Keratinocyte (primary cell): ENCODE measurements at regions not wholly inside any gene's neighbourhood (a gene's known extent, or its start where the extent isn't known, plus 50 kb on each side); places are given as distances from the start of the nearest gene placed in this dataset.

ENCODE experiments used
- DNase-seq: peaks from one replicate; pipeline ENCODE4 v3.0.0-alpha.2; 2011; ENCODE audit warnings: low read depth, missing footprints, low spot score
- FAIRE-seq: peaks from 2 replicates; lab custom pipeline; 2011; peaks lifted over from hg19 to GRCh38; lab: Jason Lieb, UNC
- H2AFZ ChIP-seq: 2 replicates; pipeline ENCODE4 v1.6.0; 2012; ENCODE audit warnings: low read length, control low read depth, inconsistent platforms; ENCODE audit not compliant: control insufficient read depth
- H3K27ac ChIP-seq: 2 replicates; pipeline ENCODE4 v1.5.1; 2011; ENCODE audit warnings: low read length; ENCODE audit not compliant: control insufficient read depth, insufficient read depth
- H3K27me3 ChIP-seq: 3 replicates; pipeline ENCODE4 v1.6.0; 2011; ENCODE audit warnings: low read length; ENCODE audit not compliant: control insufficient read depth, insufficient read depth; ENCODE audit errors: extremely low read depth
- H3K36me3 ChIP-seq, 2 experiments: 2 replicates in 1 of 2; 3 replicates in 1 of 2; pipeline ENCODE4 v1.5.1; 2011; ENCODE audit warnings: low read length in 2 of 2, mild to moderate bottlenecking in 1 of 2; ENCODE audit not compliant: control insufficient read depth in 2 of 2, insufficient read depth in 2 of 2; ENCODE audit errors: extremely low read depth in 1 of 2
- H3K4me1 ChIP-seq: 3 replicates; pipeline ENCODE4 v1.5.1; 2011; ENCODE audit warnings: low read length; ENCODE audit not compliant: control insufficient read depth, insufficient read depth; ENCODE audit errors: extremely low read depth
- H3K4me2 ChIP-seq: 3 replicates; pipeline ENCODE4 v1.6.0; 2011; ENCODE audit warnings: low read depth, low read length; ENCODE audit not compliant: control insufficient read depth, insufficient read depth; ENCODE audit errors: extremely low read depth
- H3K4me3 ChIP-seq, 3 experiments: fragments of 200-600 bp in 1 of 3; sonication (generic) in 1 of 3; 2 replicates in 2 of 3; 3 replicates in 1 of 3; pipeline ENCODE4 v1.5.1; 2011 to 2016; ENCODE audit warnings: low read length in 3 of 3, mild to moderate bottlenecking in 3 of 3, control low read depth in 2 of 3, inconsistent platforms in 1 of 3, low read depth in 1 of 3, mixed read lengths in 1 of 3, mixed run types in 1 of 3, moderate library complexity in 1 of 3; ENCODE audit not compliant: control insufficient read depth in 2 of 3, insufficient read depth in 2 of 3; ENCODE audit errors: extremely low read depth in 1 of 3
- H3K79me2 ChIP-seq: 2 replicates; pipeline ENCODE4 v1.6.0; 2012; ENCODE audit warnings: low read length; ENCODE audit not compliant: control insufficient read depth, insufficient read depth
- H3K9ac ChIP-seq: 3 replicates; pipeline ENCODE4 v1.6.0; 2011; ENCODE audit warnings: low read length; ENCODE audit not compliant: control insufficient read depth, insufficient read depth; ENCODE audit errors: extremely low read depth
- H3K9me1 ChIP-seq: 3 replicates; pipeline ENCODE4 v1.6.0; 2011; ENCODE audit warnings: low read length; ENCODE audit not compliant: control insufficient read depth, insufficient read depth; ENCODE audit errors: extremely low read depth
- H3K9me3 ChIP-seq: 2 replicates; pipeline ENCODE4 v1.5.1; 2012; ENCODE audit warnings: low read depth, low read length; ENCODE audit not compliant: control insufficient read depth
- H4K20me1 ChIP-seq: 3 replicates; pipeline ENCODE4 v1.6.0; 2011; ENCODE audit warnings: low read length; ENCODE audit not compliant: control insufficient read depth, insufficient read depth; ENCODE audit errors: extremely low read depth
- EZH2 ChIP-seq: IDR thresholded peaks from one replicate; pipeline ENCODE4 v1.6.1; 2012; ENCODE audit warnings: inconsistent platforms, mild to moderate bottlenecking, low read length, moderate library complexity
- dilution Hi-C: fragments of 300-500 bp; cut with MboI; formaldehyde crosslinking; loops from one replicate; pipeline ENCODE4 v1.7.0; 2020; ENCODE audit warnings: low sequenced_read_pairs; ENCODE audit not compliant: extremely low pct_ligation_motif_present
- TF ChIP-seq, protein P1 (sequence below), 3 experiments: IDR thresholded peaks in 1 of 3; conservative IDR thresholded peaks in 1 of 3; optimal IDR thresholded peaks in 1 of 3; 2 replicates in 2 of 3; 3 replicates in 1 of 3; pipeline versions ENCODE3 to v1.5.1; 2011; ENCODE audit warnings: low read length in 3 of 3, mild to moderate bottlenecking in 3 of 3, moderate library complexity in 2 of 3, control low read depth in 1 of 3, inconsistent platforms in 1 of 3; ENCODE audit not compliant: insufficient read depth in 2 of 3; ENCODE audit errors: extremely low read depth in 1 of 3

GRCh38 chr15:35663956-35664355 lies 118.0 kb upstream of the DPH6 start:
- Histone ChIP-seq H3K36me3 (no peaks in the 10 kb centered on the region), H3K4me3 (no peak overlapping the region), H3K9ac (no peak overlapping the region), H3K4me1 (no peaks in the 10 kb centered on the region), H3K79me2 (no peaks in the 10 kb centered on the region), H2AFZ (no peak overlapping the region), H3K4me2 (no peak overlapping the region), H3K27ac (no peak overlapping the region), H3K27me3 (no peaks in the 10 kb centered on the region), H3K9me3 (no peaks in the 10 kb centered on the region), H4K20me1 (no peaks in the 10 kb centered on the region), H3K9me1 (no peaks in the 10 kb centered on the region)
- TF ChIP-seq EZH2, result no peak
- TF ChIP-seq, protein P1, sequence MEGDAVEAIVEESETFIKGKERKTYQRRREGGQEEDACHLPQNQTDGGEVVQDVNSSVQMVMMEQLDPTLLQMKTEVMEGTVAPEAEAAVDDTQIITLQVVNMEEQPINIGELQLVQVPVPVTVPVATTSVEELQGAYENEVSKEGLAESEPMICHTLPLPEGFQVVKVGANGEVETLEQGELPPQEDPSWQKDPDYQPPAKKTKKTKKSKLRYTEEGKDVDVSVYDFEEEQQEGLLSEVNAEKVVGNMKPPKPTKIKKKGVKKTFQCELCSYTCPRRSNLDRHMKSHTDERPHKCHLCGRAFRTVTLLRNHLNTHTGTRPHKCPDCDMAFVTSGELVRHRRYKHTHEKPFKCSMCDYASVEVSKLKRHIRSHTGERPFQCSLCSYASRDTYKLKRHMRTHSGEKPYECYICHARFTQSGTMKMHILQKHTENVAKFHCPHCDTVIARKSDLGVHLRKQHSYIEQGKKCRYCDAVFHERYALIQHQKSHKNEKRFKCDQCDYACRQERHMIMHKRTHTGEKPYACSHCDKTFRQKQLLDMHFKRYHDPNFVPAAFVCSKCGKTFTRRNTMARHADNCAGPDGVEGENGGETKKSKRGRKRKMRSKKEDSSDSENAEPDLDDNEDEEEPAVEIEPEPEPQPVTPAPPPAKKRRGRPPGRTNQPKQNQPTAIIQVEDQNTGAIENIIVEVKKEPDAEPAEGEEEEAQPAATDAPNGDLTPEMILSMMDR (optimal IDR thresholded peaks at IDR 0.05 in 1 of 3, IDR thresholded peaks at IDR 0.05 in 1 of 3, conservative IDR thresholded peaks at IDR 0.05 in 1 of 3; ENCODE audit: extremely low read depth in 1 of 3, insufficient read depth in 2 of 3, low read length in 3 of 3), result no peak
- dilution Hi-C loops, result no loop called here
- FAIRE-seq (no peak), DNase-seq (no peak)

DNA sequence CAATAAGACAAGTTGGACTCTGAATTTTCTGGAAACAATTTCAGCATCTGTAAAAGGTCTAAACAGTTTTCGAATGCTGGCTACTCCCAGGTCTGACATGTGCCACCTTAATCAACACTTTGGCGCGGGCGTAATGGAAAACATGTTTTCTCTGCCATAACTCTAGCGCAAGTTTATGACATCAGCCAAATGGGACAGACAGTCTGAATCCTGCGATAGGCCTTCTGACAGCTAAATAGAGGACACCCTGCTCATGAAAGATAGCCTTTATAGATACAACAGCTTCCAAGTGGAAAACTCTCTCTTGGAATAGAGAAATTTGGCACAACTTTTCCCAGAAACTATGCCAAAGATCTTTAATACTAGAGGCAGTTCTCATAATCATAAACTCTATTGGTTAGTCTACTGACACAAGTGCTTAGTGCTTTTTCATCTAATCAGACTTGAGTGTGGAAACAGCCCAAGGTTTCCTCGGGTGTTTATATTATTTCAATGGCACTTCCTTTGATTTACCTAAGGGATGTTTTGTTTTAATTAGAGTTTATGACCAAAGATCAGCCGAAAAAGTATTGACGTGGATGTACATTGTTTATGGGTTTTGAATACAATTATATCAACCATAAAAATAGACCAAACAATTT lies 120.1 kb upstream of the DPH6 start:
- DNase-seq (no peak), FAIRE-seq (no peak)

DNA sequence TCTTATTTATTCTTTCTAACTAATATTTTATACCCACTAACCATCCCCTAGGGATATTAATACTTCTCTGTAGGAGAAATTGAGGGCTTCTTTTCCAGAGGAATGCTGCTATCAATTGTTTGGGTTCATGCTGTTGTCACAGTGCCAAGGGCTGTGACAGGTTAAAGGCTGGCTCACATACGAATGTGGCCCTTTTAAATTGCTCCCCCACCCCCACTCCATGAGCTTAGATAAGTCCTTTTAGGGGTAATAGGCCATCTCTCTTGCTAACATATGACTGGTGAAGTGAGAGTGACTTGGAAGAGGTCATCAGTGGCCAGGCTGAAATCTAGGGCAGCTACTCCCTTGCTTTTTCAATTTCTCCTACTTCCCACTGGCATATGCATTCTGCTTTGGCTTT lies 121.9 kb upstream of the DPH6 start:
- Histone ChIP-seq H3K4me3 (no peak overlapping the region), H3K9me3 (no peaks in the 10 kb centered on the region), H3K27me3 (no peaks in the 10 kb centered on the region), H3K4me2 (no peak overlapping the region), H3K36me3 (no peaks in the 10 kb centered on the region), H4K20me1 (no peaks in the 10 kb centered on the region), H3K9me1 (no peaks in the 10 kb centered on the region), H3K4me1 (peaks cover 7% of the 10 kb centered on the region), H3K9ac (no peak overlapping the region), H2AFZ (no peak overlapping the region), H3K79me2 (no peaks in the 10 kb centered on the region), H3K27ac (no peak overlapping the region)
- dilution Hi-C loops, result no loop called here
- FAIRE-seq, result no peak
- DNase-seq, result no peak
- TF ChIP-seq, protein P1 (optimal IDR thresholded peaks at IDR 0.05 in 1 of 3, IDR thresholded peaks at IDR 0.05 in 1 of 3, conservative IDR thresholded peaks at IDR 0.05 in 1 of 3; ENCODE audit: extremely low read depth in 1 of 3, insufficient read depth in 2 of 3, low read length in 3 of 3), result no peak
- no peak for TF ChIP-seq EZH2

More for the DNA sequence above, 120.1 kb upstream of the DPH6 start:
- H3K79me2 ChIP-seq, result no peaks in the 10 kb centered on the region
- no peaks in the 10 kb centered on the region for H3K36me3 ChIP-seq
- H3K4me3 ChIP-seq, result no peak overlapping the region
- H3K9me1 ChIP-seq, result no peaks in the 10 kb centered on the region
- H3K27ac ChIP-seq, result no peak overlapping the region
- H4K20me1 ChIP-seq, result no peaks in the 10 kb centered on the region
- no peaks in the 10 kb centered on the region for H3K9me3 ChIP-seq
- no peak overlapping the region for H2AFZ ChIP-seq
- TF ChIP-seq EZH2, result no peak
- no peak overlapping the region for H3K9ac ChIP-seq
- H3K4me1 ChIP-seq, result peaks cover 4% of the 10 kb centered on the region
- dilution Hi-C loops, result no loop called here
- H3K4me2 ChIP-seq, result no peak overlapping the region
- H3K27me3 ChIP-seq, result no peaks in the 10 kb centered on the region
